Prostate gland (tissue), 2 donors: ENCODE measurements at regions not wholly inside any gene's neighbourhood (a gene's known extent, or its start where the extent isn't known, plus 50 kb on each side); places are given as distances from the start of the nearest gene placed in this dataset.

Source experiments
- DNase-seq: peaks from one replicate; pipeline ENCODE4 v3.0.0-alpha.2; 2019; ENCODE audit warnings: low spot score
- H3K27ac ChIP-seq, 2 donors: fragments of 200-600 bp; sonication (generic); 2 replicates each; pipeline ENCODE4 v1.5.1; 2017 to 2019
- H3K27me3 ChIP-seq: fragments of 200-600 bp; sonication (generic); replicated peaks from 2 replicates; pipeline ENCODE4 v1.5.1; 2019; ENCODE audit not compliant: insufficient read depth
- H3K36me3 ChIP-seq, 2 donors: fragments of 200-600 bp; sonication (generic); 1 replicate in 1 of 2; 2 replicates in 1 of 2; pipeline versions ENCODE4 v1.5.1 to v1.8.1; 2017 to 2019
- H3K4me1 ChIP-seq: fragments of 200-600 bp; sonication (generic); replicated peaks from 2 replicates; pipeline ENCODE4 v1.5.1; 2019
- H3K4me3 ChIP-seq, 2 donors: fragments of 200-600 bp; sonication (generic); 2 replicates each; pipeline ENCODE4 v1.5.1; 2017 to 2019
- H3K9me3 ChIP-seq: fragments of 200-600 bp; sonication (generic); 2 replicates; pipeline ENCODE4 v1.5.1; 2017
- CTCF ChIP-seq, 4 experiments: fragments of 200-600 bp in 2 of 4; fragments of 450-650 bp in 2 of 4; sonication (generic) in 2 of 4; IDR thresholded peaks; 1 replicate in 3 of 4; 2 replicates in 1 of 4; pipeline ENCODE4 v1.5.1; 2016 to 2019; ENCODE audit warnings: antibody characterized with exemption in 4 of 4, mild to moderate bottlenecking in 2 of 4, moderate library complexity in 2 of 4
- POLR2A ChIP-seq: fragments of 450-650 bp; IDR thresholded peaks from one replicate; pipeline ENCODE4 v1.6.1; 2016; ENCODE audit warnings: antibody characterized with exemption, mild to moderate bottlenecking
- POLR2AphosphoS5 ChIP-seq: sonication (generic); formaldehyde crosslinking; IDR thresholded peaks from one replicate; pipeline ENCODE4 v1.6.1; 2017; ENCODE audit warnings: antibody characterized with exemption
- WGBS: methylation state at CpG from one replicate; pipeline ENCODE4 v1.1.5; 2018; 5-methylcytosine and 5-hydroxymethylcytosine counted together
- intact Hi-C: fragments of 100-400 bp; cut with DNase I; formaldehyde crosslinking; loops from one replicate; pipeline ENCODE4 v1.14.2; 2022

GRCh38 chr5:24916863-24917262 is 272.1 kb upstream of the CDH10 start:
- WGBS, result 74% methylated on average over 2 of the region's 2 CpGs

GRCh38 chr5:24909210-24909609 is 264.4 kb upstream of the CDH10 start:
- no peak overlapping the region for H3K27ac ChIP-seq
- TF ChIP-seq POLR2A (no peak), CTCF (IDR thresholded peaks at IDR 0.05) (no peak), POLR2AphosphoS5 (no peak)
- no peaks in the 10 kb centered on the region for H3K4me1 ChIP-seq
- H3K27me3 ChIP-seq, result no peaks in the 10 kb centered on the region
- H3K4me3 ChIP-seq, result no peak overlapping the region
- no peak for DNase-seq
- intact Hi-C loops, result no loop called here
- no peaks in the 10 kb centered on the region for H3K9me3 ChIP-seq
- H3K36me3 ChIP-seq, result no peaks in the 10 kb centered on the region

More at GRCh38 chr5:24916863-24917262, 272.1 kb upstream of the CDH10 start:
- H3K4me1 ChIP-seq, result no peaks in the 10 kb centered on the region
- no peak for DNase-seq
- H3K27ac ChIP-seq, result no peak overlapping the region
- H3K4me3 ChIP-seq, result no peak overlapping the region
- intact Hi-C loops, result no loop called here
- H3K36me3 ChIP-seq, result no peaks in the 10 kb centered on the region
- no peaks in the 10 kb centered on the region for H3K9me3 ChIP-seq
- TF ChIP-seq POLR2A (no peak), CTCF (IDR thresholded peaks at IDR 0.05) (no peak), POLR2AphosphoS5 (no peak)
- no peaks in the 10 kb centered on the region for H3K27me3 ChIP-seq

- Histone ChIP-seq H3K27me3 (no peaks in the 10 kb centered on the region), H3K36me3 (no peaks in the 10 kb centered on the region), H3K27ac (no peak overlapping the region), H3K4me3 (no peak overlapping the region), H3K9me3 (no peaks in the 10 kb centered on the region), H3K4me1 (no peaks in the 10 kb centered on the region)
- DNase-seq, result no peak
- TF ChIP-seq CTCF (IDR thresholded peaks at IDR 0.05), result no peak
- intact Hi-C loops, result no loop called here
- 91% methylated on average over 1 of the region's 1 CpG for WGBS
Observed at GRCh38 chr5:24906689-24907088, 261.9 kb upstream of the CDH10 start.

- intact Hi-C loops, result no loop called here
- 93% methylated on average over 2 of the region's 2 CpGs for WGBS
- H3K36me3 ChIP-seq, result no peaks in the 10 kb centered on the region
- no peaks in the 10 kb centered on the region for H3K9me3 ChIP-seq
- no peak overlapping the region for H3K27ac ChIP-seq
- no peak for DNase-seq
- TF ChIP-seq POLR2AphosphoS5 (no peak), POLR2A (no peak), CTCF (IDR thresholded peaks at IDR 0.05) (no peak)
- no peaks in the 10 kb centered on the region for H3K4me1 ChIP-seq
- no peaks in the 10 kb centered on the region for H3K27me3 ChIP-seq
- no peak overlapping the region for H3K4me3 ChIP-seq
Observed at GRCh38 chr5:24904981-24905517, 260.3 kb upstream of the CDH10 start.

GRCh38 chr5:24899180-24899579 is 254.4 kb upstream of the CDH10 start:
- no peak overlapping the region for H3K4me3 ChIP-seq
- DNase-seq, result no peak
- intact Hi-C loops, result no loop called here
- no peaks in the 10 kb centered on the region for H3K27me3 ChIP-seq
- no peak for TF ChIP-seq CTCF (IDR thresholded peaks at IDR 0.05)
- TF ChIP-seq POLR2AphosphoS5, result no peak
- no peak for TF ChIP-seq POLR2A
- H3K9me3 ChIP-seq, result no peaks in the 10 kb centered on the region
- no peaks in the 10 kb centered on the region for H3K36me3 ChIP-seq
- no peaks in the 10 kb centered on the region for H3K4me1 ChIP-seq
- WGBS, result 85% methylated on average over 2 of the region's 2 CpGs
- H3K27ac ChIP-seq, result no peak overlapping the region
